Activated effector memory CD4-positive, alpha-beta T cell treated with anti-CD3 and anti-CD28 coated beads, Interleukin-2, amount 50 U/mL, for 16 hours (primary cell): ENCODE measurements at regions not wholly inside any gene's neighbourhood (a gene's known extent, or its start where the extent isn't known, plus 50 kb on each side); places are given as distances from the start of the nearest gene placed in this dataset.

Experiments
- DNase-seq: peaks from one replicate; pipeline ENCODE4 v3.0.0-alpha.2; 2020

DNA sequence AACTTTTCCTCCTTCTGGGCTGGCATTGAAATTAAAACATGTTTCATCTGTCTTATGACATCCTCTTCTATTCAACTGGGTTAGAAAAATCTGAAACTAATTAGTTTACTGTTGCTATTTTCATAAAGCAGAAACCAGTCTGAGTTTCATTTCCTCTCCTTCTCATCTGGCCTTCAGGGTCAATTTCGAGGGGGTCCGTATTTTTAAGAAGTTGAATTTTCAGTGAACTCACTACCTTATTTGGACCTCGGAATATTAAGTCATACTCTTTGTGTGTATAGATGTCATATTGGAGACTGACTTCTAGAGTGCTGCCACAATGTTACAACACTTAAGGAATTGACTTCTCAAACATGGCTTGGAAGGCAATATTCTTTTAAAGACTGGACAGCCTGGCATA lies 485.9 kb downstream of the SQOR start:
- DNase-seq = no peak

DNA sequence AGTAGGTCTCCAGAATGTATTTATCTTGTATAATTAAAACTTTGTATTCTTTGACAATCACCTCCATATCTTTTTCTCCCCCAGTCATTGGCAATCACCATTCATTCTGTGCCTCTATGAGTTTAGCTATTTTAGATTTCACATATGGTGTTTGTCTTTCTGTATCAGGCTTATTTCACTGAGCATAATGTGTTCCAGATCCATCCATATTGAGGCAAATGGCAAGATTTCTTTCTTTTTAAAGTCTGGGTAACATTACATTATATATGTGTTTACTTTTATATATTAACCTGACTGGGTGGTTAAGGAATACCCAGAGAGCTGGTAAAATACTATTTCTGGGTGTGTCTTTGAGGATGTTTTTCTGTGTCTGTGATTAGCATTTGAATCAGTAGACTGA lies 486.6 kb downstream of the SQOR start:
- DNase-seq = no peak

DNA sequence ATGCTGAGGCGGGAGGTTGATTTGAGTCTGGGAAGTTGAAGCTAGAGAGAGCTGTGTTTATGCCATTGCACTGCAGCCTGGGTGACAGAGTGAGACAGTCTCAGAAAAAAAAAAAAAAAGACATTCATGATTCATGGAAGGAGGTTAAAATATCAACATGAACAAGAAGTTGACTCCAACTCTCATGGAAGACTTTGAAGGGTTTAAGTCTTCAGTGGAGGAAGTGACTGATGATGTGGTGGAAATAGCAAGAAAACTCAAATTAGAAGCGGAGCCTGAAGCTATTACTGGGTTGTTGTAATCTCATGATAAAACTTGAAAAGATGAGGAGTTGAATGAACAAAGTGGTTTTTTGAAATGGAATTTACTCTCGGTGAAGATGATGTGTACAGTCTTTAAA lies 491.8 kb downstream of the SQOR start:
- no peak for DNase-seq

DNA sequence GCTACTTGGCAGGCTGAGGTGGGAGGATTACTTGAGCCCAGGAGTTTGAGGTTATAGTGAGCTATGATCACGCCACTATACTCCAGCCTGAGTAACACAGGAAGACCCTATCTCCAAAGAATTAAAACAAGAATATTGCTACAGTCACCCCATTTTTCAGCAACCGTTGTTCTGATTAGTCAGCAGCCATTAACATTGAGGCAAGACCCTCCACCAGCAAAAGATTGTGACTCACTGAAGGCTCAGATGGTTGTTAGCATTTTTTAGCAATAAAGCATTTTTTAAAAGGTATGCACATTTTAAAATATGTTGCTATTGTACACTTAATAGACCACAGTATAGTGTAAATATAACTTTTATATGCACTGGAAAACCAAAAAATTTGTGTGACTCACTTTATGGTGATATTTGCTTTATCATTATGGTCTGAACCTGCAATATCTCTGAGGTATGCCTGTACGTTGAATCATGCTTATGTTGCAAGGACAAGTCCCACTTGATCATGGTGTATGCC lies 492.6 kb downstream of the SQOR start:
- no peak for DNase-seq

DNA sequence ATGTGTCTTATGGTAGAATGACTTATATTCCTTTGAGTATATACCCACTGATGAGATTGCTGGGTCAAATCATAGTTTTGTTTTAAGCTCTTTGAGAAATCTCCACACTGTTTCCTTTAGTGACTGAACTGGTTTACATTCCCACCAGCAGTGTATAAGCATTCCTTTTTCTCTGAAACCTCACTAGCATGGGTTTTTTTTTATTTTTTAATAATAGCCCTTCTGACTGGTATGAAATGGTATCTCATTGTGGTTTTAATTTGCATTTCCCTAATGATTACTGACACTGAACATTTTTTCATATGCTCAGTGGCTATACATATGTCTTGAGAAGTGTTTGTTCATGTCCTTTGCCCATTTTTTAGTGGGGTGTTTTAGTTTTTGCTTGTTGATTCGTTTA lies 494.3 kb downstream of the SQOR start:
- DNase-seq = no peak

DNA sequence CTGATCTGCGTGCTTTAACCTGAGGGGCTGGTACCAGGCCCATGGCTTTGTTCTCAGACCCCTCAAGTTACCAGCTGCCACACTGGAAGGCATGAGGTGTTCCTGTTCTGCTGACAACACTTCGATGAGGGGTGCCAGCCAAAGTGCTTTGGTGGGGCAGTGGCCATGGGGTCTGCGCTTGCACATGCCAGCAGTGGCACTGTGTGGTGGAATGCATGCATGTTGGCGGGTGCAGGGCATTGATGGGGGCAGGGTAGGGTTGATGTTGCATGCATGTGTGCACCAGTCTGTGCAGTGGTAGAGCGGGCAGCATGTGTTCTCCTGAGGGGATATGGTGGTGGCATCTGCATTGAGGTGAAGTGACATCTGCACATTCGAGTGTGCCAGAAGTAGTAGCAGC lies 497.0 kb downstream of the SQOR start:
- DNase-seq = no peak

DNA sequence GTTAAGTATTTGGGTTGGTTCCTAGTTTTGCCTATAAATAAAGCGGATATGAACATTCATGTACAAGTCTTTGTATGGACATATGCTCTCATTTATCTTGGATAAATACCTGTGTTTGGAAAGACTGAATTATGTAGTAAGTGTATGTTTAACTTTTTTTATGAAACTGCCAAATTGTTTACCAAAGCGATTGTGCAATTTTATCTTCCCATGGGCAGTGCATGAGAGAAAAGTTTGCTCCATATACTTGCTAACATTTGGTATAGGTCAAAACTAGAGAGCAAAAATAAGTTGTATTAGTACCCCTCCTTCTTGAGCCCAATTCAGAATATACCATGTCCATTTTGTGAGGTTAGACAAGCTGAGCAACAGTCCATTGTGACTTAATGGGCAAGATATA lies 502.6 kb downstream of the SQOR start:
- DNase-seq = no peak

DNA sequence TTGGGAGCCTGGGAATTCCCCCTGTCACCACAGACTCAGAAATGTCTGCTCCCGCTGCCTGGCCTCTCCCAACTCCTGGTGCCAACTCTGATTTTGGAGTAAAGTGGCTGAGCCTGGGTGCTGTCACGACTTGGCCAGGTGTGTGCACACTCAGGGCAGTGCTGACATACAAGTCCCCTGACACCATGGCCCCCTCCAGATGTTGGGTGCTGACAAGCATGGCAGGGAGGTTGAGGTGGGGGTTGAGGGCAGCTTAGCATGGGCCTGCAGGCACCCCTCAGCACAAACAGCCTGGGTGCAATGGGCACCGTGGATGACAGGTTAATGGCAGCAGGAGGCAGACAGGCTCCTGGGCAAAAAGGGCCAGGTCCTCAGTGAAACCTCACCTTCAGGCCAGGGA lies 511.2 kb downstream of the SQOR start:
- DNase-seq = no peak

DNA sequence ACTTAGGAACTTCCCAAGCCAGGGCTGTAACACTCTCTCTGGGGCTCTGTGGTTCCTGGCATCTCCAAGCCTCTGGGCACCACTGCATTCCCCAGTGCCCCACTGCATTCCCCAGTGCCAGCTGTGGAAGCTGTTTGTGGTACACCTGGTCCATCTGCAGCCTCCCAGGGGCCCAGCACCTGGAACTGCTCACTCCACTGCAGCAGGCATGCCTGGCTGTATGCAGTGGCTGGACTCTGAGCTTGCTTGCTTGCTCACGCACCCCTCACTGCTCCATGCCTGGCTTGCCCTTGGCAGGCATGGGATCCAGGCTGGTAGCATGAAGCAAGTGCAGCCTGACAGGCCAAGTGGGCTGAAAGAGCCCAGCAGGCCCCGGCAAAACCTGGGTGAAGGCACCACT lies 512.1 kb downstream of the SQOR start:
- DNase-seq = no peak

DNA sequence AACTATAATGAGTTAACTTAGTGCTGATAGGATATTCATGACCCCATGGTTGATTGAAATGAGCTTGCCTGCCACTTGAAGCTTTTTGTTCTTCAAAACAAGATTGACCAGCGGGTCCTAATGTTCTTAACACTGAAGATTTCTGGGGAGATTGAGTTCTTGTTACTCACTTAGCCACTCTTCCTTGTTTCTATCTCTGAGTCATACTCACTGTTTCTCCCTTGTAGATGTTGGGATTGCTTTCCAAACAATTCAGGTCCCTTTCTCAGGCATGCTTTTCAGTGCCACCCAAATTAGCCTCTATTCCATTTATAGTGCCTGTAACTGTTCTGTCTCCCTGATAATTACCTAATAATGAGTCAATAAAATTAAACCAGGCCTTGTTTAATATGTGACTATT lies 517.0 kb downstream of the SQOR start:
- no peak for DNase-seq

DNA sequence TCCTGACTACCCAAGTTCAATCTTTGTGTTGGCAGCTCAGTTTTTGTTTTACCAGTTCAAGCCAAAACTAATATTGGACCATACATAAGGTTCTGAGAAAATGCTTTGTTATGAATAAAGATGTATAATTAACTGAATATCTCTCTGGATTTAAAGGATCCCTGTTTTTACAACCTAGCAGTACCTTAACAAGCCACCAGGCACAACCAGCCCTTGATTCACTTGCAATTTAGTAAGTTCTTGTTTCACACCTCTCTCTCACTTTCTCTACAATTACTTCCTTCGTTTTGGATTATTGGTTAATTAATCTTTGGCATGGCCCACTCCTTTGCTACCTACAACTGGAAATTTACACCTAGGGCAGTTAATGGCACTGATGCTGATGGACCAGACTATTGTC lies 531.9 kb downstream of the SQOR start:
- no peak for DNase-seq

DNA sequence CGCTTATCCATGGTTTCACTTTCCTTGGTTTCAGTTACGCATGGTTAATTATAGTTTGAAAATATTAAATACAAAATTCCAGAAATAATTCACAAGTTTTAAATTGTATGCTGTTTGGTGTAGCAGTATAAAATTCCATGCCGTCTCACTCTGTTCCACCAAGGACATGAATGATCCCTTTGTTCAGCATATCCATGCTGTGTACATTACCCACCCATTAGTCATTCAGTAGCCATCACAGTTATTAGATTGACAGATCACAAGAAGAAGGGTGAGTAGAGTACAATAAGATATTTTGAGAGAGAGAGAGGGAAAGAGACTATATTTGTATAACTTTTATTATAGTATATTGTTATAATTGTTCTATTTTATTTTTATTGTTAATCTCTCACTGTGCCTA lies 535.5 kb downstream of the SQOR start:
- DNase-seq = no peak

DNA sequence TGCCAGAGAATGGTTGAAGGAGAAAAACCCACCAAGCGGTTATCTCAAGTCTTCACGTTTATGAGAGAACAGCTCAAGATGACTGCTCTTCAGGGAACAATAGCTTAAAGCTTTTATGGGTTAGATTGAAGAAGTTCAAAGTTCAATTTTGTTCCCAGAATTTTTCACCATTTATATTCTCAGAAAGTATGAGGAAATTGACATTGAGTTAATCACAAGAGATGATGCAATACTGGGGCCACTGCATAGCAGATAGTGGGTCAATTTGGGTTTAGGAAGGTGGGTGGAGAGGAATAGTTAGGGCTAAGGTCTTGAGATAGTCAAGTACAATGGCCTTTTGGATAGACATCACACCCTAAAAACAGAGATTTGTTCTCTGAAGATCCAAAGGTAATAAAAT lies 539.3 kb downstream of the SQOR start:
- no peak for DNase-seq

DNA sequence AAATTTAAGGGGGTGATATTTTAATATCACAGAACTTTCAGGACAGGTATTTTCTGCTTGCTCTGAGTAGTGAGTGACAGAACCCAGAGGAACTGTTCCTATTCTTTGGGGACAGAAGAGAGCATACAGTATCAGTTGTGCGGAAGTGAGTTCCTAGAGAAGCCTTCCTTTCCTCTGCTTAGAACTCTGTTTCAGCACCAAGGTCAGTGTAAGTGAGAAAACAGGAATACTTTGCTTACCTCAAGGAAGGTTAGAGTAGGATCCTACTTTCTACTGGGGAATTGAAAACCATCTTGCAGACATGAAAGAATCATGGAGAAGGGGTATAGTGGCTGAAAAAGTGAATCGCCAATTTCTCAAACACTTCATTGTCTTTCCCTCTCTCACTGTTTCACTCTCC lies 542.4 kb downstream of the SQOR start:
- DNase-seq = no peak

DNA sequence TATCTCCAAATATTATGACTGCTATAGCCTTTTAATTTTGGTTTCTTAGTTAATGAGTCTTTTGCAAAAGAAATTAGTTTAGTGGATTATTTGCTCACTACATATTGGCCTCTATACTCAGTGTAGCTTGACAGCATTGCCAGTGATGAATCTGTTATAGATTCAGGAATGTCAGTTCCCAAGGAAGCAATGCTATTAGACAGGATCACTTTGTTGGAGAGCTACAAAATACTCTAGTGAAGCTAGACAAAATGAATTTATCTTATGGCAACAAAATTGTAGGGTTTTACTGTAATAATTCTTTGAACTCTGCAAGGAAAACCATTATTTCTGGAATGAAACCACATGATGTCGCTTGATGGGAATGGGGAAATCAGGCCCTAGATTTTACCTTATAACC lies 543.3 kb downstream of the SQOR start:
- no peak for DNase-seq

DNA sequence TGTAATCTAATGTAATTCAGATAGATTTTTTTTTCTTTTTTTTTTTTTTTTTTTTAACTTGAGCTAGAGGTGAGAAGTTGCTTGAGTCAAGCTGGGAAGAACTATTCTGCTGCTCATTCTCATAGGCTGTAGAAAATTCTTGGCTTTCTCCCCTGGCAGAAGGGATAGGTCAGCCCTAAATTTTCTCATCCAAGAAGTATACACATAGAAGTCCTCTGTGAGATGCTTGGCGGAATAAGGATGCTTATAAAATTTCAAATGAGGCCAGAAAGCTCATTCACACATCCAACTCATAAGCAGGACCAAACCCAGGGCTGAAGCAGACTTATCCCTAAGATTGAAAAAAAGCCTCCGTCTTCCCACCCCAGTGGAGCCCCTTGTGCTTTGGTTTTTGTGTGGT lies 572.5 kb downstream of the SQOR start:
- no peak for DNase-seq

DNA sequence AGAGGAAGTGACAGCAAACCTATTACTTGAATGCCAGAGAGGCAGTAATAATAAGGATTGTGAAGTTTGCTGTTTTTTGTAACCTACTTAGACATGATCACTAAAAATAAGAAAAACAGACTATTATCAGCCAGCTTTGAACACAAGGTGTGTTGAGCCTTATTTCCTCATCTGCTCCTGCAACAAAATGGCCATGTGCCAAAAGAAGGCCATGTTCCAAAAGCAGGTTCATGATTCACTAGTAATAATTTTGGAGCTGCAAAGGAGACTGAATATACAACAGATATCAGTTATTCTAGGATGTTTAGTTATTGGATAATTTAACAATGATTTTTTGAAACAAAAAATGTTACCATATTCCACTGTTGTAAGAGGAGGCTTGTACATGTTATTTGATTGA lies 578.7 kb downstream of the SQOR start:
- no peak for DNase-seq

DNA sequence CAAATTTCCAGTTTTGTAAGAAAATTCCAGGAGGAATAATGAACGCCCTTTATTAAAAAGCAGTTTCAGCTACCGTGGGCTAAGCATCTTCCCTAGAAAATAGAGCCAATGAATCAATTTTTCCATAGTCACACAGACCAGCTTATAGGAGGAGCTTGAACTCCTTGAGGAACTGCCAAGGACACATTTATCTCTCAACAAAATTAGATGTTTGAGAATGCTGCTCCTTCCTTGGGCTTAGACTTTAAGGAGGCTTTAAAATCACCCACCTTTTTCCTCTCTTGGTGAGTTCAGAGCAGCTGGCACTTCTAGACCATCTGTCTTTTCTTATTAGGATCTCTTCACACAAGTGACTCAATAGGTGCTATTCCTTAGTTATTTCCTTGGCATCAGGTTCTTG lies 588.0 kb downstream of the SQOR start:
- DNase-seq = no peak

DNA sequence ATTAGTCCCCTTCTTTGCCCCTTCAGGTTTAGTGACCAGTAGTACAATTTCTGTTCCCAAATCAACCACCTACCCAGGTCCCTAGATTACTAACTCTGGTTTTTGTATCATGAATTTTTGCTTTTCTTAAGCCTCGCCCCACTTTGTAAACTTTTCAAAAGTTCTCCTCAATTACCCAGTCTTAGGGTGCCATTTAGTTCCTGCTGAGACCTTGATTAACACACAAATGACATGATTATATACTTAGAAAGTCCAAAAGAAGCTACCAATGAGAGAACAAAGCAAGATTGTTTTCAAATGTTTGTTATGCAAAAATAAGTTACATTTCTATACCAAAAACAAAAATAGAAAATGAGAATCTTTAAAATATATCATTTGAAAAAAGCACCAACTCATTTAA lies 594.4 kb downstream of the SQOR start:
- DNase-seq = no peak

DNA sequence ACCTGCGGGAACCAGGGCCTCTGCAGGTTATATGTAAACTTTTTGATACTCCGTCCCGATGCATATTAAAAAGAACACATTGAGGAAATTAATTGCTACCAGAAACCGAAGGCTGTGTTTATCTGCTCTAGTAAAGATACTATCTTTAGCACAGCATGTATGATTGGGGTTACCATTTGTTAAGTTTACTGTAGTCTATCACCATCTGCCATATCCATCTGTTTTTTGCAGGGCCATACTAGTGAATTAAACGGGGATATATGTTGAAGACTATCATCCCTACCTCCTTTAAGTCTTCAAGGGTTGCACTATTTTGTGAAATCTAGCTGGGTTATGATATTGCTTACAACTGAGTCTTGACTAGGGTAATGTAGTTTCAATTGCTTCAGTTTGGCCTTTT lies 597.0 kb downstream of the SQOR start:
- DNase-seq = no peak

DNA sequence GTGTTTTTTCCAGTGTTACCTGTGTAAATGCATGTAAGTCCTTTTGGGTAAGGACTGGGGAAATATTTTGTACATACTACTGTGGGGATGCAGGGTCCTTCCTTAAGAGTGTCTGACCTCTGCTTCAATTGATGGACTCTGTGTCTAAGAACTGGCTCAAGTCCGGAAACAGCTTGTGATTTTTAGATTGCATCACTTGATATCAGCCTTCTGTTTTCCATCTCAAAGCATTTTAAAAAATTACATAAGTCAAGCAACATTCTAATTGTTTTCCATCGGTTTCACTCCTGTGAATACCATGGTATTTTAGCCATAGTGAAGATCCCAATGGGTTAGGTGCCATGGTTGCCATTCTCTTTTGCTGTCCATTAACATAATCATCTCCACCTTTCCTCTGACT lies 597.6 kb downstream of the SQOR start:
- DNase-seq = no peak

DNA sequence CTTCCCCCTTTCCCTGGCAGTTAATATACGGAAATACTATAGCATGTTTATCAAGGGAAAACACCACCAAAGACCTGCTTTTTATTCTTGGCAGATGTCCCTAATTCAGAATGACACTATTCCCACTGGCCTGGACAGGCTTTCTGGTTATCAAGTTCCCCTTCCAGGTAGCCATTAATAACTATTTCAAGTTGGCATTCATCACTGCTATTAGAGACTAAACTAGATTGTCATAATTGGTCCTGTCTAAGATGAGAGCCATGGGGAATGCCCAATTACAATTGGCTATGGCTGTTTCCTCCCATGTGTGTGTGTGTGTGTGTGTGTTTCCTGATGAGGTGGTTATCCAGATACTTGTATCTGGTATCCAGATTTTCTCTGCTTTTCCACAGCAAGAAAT lies 608.1 kb downstream of the SQOR start:
- no peak for DNase-seq

DNA sequence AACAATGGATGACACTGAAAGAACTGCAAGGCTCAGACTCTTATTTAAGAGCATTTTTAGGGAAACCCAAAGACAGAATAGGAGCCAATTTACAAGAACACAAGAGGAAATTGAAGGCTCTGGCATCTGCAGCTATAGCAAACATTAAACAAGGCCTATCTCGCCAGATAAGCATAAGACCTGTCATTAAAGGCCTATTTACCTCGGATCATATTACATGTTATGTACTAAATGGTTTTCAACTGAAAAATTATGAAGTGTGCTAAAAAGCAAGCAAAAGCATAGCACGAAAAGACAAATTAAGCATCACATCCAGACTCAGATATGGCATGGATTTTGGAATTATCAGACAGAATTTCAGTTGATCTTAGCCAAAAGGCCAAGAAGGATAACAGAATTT lies 617.1 kb downstream of the SQOR start:
- no peak for DNase-seq

DNA sequence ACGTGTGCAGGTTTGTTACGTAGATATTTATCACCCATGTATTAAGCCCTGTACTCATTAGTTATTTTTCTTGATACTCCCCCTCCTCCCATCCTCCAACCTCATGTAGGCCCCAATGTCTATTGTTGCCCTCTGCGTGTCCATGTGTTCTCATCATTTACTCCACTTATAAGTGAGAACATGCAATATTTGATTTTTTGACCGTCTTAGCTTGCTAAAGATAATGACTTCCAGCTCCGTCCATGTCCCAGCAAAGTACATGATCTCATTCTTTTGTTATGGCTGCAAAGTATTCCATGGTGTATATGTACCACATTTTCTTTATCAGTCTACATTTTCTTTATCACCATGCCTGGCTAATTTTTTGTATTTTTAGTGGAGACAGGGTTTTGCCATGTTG lies 623.2 kb downstream of the SQOR start:
- no peak for DNase-seq

DNA sequence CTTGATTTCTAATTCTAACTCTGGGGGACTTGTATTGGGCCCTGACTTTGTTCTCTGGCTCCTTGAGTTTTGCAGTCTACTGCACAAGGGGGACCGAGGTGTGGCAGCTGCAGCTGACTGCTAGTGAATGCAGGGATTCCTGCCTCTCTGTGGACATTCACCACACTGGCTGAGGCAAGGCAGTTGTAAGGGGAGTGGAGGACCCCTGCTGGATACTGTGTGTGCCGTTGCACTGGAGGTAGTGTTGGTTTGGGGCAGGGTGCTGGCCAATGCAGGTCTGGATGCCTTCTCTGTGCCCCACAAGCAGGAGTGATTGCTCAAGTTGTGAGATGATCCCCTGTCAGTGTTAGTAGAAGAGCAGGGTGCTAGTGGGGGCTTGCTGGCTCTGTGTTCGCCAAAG lies 626.1 kb downstream of the SQOR start:
- no peak for DNase-seq

DNA sequence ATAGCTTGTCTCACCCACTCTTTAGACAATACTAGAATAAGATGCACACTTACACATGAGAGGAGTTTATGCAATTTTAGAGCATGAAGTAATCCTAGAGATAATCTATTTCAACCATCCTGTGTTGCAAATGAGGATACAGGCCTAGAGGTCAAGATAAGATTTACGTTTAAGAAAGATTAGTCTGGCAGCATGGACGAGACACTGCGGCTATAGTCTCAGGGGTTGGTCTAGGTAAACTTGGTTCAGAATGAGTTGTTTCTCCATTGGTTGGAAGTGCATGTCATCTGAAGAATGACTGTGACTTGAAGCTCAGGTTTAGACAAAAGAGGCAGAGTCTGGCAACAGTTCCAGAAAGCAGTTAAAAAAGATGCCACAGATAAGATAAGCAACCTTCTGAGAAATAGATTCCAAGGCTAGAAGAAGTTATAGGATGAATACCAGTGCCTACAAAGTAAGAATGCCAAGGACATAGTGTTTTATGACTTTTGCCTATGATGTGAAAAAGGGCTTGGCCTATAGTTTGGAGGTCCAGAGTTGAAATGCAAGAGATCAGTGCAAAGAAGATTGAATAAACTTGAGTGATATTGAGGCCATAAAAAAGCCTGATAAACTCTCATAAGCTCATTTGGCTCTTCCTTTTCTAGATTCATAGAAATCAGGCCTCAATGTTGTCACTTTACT lies 631.0 kb downstream of the SQOR start:
- DNase-seq = no peak
